Skeletal muscle satellite cell (primary cell): ENCODE measurements at regions not wholly inside any gene's neighbourhood (a gene's known extent, or its start where the extent isn't known, plus 50 kb on each side); places are given as distances from the start of the nearest gene placed in this dataset.

Experiments
- H3K27me3 ChIP-seq: 2 replicates; pipeline ENCODE4 v1.7.0; 2013; ENCODE audit warnings: low read length; ENCODE audit not compliant: control insufficient read depth, insufficient read depth
- H3K36me3 ChIP-seq: 2 replicates; pipeline ENCODE4 v1.7.0; 2013; ENCODE audit warnings: mild to moderate bottlenecking, control low read depth, low read length; ENCODE audit not compliant: insufficient read depth
- H3K4me1 ChIP-seq: 2 replicates; pipeline ENCODE4 v1.7.0; 2013; ENCODE audit warnings: low read length; ENCODE audit not compliant: control insufficient read depth, insufficient read depth
- H3K4me2 ChIP-seq: 2 replicates; pipeline ENCODE4 v1.7.0; 2013; ENCODE audit warnings: mild to moderate bottlenecking, low read length
- H3K4me3 ChIP-seq: 2 replicates; pipeline ENCODE4 v1.7.0; 2013; ENCODE audit warnings: low read length
- H3K9ac ChIP-seq: 2 replicates; pipeline ENCODE4 v1.7.0; 2013; ENCODE audit warnings: mild to moderate bottlenecking, low read depth, low read length, moderate library complexity
- H3K9me3 ChIP-seq: replicated peaks from 2 replicates; pipeline ENCODE4 v1.7.0; 2013; ENCODE audit warnings: mild to moderate bottlenecking, control low read depth, low read length

GRCh38 chr6:78593898-78594667 lies 273.3 kb upstream of the IRAK1BP1 start:
- no peak overlapping the region for H3K4me3 ChIP-seq
- H3K4me1 ChIP-seq: peaks cover 22% of the 10 kb centered on the region
- H3K4me2 ChIP-seq: no peak overlapping the region
- no peaks in the 10 kb centered on the region for H3K9me3 ChIP-seq
- H3K27me3 ChIP-seq: no peaks in the 10 kb centered on the region
- no peaks in the 10 kb centered on the region for H3K36me3 ChIP-seq
- no peak overlapping the region for H3K9ac ChIP-seq

DNA sequence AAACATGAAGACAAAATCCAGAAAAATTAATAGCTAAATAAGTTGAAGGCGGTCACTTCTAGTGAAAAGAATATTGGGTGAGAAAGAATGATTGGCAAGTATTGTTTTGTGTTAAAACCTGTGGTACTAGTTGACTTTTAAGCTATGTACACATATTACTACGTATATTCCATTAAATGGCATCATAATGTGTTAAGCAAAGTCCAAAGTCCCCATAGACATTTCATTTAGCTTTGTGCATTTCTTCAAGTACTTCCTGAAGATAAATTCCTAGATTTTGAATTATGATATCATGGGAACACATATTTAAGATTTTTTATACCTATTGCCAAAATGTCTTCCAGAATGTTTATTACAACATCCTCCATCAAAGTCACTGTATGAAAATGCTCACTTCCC lies 272.7 kb upstream of the IRAK1BP1 start:
- H3K4me3 ChIP-seq: no peak overlapping the region
- no peaks in the 10 kb centered on the region for H3K9me3 ChIP-seq
- no peaks in the 10 kb centered on the region for H3K27me3 ChIP-seq

DNA sequence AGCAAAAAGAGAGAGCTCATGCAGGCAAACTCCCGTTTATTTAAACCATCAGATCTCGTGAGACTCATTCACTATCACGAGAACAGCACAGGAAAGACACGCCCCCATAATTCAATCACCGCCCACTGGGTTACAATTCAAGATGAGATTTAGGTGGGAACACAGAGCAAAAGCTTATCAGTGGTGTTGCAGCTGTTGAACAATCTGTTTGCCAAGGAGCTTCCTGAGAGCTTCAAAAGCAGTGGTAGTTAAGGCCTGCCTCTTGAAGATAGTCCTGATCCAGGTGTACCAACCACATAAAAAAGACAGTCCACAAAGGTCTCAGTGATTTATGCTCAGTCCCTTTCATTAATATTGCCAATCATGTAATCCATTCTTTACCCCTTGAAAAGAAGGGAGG lies 269.4 kb upstream of the IRAK1BP1 start:
- Histone ChIP-seq H3K4me3 (no peak overlapping the region), H3K36me3 (no peaks in the 10 kb centered on the region), H3K4me2 (no peak overlapping the region), H3K27me3 (no peaks in the 10 kb centered on the region), H3K9me3 (no peaks in the 10 kb centered on the region), H3K4me1 (peaks cover 35% of the 10 kb centered on the region), H3K9ac (no peak overlapping the region)

More for the DNA sequence above, 272.7 kb upstream of the IRAK1BP1 start:
- Histone ChIP-seq H3K36me3 (no peaks in the 10 kb centered on the region), H3K4me1 (peaks cover 28% of the 10 kb centered on the region), H3K4me2 (no peak overlapping the region), H3K9ac (no peak overlapping the region)

DNA sequence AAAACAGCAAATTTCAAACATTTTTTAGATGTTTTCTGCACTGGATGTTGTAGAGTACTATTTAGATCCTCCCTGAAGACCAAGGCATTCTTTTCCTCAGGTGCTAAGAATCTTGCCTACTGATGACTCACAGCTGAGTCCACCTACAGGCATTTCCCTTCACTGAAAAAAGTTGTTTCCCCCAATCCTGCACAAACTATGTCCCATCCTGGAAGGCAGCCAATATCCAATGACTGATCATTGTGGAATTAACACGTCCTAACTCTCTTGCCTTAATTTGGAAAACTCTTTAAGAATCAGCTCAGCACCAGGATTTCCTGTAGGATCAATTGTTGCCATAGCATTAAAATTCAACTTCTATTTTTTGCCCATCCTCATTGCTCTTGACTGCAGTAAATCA lies 268.4 kb upstream of the IRAK1BP1 start:
- Histone ChIP-seq H3K4me2 (peak overlapping the region; percentile 28), H3K9ac (no peak overlapping the region), H3K36me3 (no peaks in the 10 kb centered on the region), H3K4me1 (peaks cover 35% of the 10 kb centered on the region), H3K4me3 (no peak overlapping the region), H3K9me3 (no peaks in the 10 kb centered on the region), H3K27me3 (no peaks in the 10 kb centered on the region)

GRCh38 chr6:78599526-78599925 lies 267.8 kb upstream of the IRAK1BP1 start:
- H3K9ac ChIP-seq: no peak overlapping the region
- no peak overlapping the region for H3K4me2 ChIP-seq
- peaks cover 37% of the 10 kb centered on the region for H3K4me1 ChIP-seq
- no peak overlapping the region for H3K4me3 ChIP-seq
- H3K36me3 ChIP-seq: no peaks in the 10 kb centered on the region
- H3K9me3 ChIP-seq: no peaks in the 10 kb centered on the region
- no peaks in the 10 kb centered on the region for H3K27me3 ChIP-seq

DNA sequence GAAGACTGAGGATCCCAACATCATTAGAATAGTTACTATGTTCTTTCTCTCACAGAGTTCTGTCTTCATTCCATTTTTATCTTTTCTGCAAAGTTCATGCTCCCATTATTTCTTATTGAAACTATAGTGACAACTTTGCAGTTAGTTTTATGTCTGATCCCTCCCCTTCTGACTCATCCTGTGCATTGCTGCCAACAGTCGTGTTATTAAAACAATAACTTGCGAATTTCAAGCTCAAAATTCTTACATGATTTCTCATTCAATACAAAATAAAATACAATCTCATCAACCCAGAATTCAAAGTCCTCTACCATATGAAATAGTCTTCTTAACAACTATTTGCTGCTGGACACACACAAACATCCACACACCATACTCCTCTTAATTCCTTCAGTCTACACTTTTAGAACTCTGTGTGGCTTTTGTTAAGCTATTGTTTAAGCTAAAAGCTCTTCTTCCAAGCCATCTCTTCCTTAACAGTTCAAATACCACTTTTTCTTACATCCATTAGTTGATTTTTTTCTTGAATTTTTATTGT lies 261.4 kb upstream of the IRAK1BP1 start:
- Histone ChIP-seq H3K4me3 (peak overlapping the region; percentile 12), H3K4me2 (peak overlapping the region; percentile 61), H3K9ac (no peak overlapping the region), H3K9me3 (no peaks in the 10 kb centered on the region), H3K36me3 (no peaks in the 10 kb centered on the region), H3K4me1 (peaks cover 36% of the 10 kb centered on the region), H3K27me3 (no peaks in the 10 kb centered on the region)

- peaks cover 36% of the 10 kb centered on the region for H3K4me1 ChIP-seq
- H3K4me2 ChIP-seq: peak overlapping the region; percentile 7
- H3K4me3 ChIP-seq: no peak overlapping the region
- no peaks in the 10 kb centered on the region for H3K27me3 ChIP-seq
- no peaks in the 10 kb centered on the region for H3K36me3 ChIP-seq
- H3K9me3 ChIP-seq: no peaks in the 10 kb centered on the region
- no peak overlapping the region for H3K9ac ChIP-seq
Observed at GRCh38 chr6:78607189-78607588, 260.2 kb upstream of the IRAK1BP1 start.

DNA sequence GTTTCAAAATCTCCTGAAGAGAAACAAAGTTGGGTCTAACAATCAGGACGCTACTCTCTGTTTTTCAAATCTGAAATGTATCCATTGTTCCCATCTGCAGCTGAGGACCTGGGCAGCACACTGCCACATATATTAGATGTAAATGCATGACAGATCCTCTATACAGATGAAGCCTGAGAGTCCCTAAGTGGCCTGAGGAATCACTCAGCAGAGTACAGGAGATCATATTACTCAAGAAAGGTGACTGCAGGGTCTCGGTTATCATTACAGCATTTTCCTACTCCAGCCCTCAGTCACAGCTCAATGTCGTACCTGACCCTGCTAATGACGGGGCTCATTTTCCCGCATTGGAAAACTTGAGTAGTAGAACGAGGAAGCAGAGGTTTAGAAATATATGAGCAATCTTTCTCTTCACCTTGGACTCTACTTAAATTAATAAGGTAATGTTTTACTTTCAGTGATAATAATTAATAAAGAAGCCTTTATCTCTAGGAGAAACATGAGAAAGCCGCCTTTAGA lies 256.2 kb upstream of the IRAK1BP1 start:
- Histone ChIP-seq H3K27me3 (no peaks in the 10 kb centered on the region), H3K4me2 (no peak overlapping the region), H3K9ac (no peak overlapping the region), H3K9me3 (no peaks in the 10 kb centered on the region), H3K4me3 (no peak overlapping the region), H3K36me3 (no peaks in the 10 kb centered on the region), H3K4me1 (peaks cover 26% of the 10 kb centered on the region)

GRCh38 chr6:78611886-78612480 lies 255.4 kb upstream of the IRAK1BP1 start:
- H3K4me2 ChIP-seq: no peak overlapping the region
- no peaks in the 10 kb centered on the region for H3K36me3 ChIP-seq
- H3K4me3 ChIP-seq: no peak overlapping the region
- no peak overlapping the region for H3K9ac ChIP-seq
- H3K4me1 ChIP-seq: peaks cover 18% of the 10 kb centered on the region
- H3K9me3 ChIP-seq: no peaks in the 10 kb centered on the region
- no peaks in the 10 kb centered on the region for H3K27me3 ChIP-seq

DNA sequence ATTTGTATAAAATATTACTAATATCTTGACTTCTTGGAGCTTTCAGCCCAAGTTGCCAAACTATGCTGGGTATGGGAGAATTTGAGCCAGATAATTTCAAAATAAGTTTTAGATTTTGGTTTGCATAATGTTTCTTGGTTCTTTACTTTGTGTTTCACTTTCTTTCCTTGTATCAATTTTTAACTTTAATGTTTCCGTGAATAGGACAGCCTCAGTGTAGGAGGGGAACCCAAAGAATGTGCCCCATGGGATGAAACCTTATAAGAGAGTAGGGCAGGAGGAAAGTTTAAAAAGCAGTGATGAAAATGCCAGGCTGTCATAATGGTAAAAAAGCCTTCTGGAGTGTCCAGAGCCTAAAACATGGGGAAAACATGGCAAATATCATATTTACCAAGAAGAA lies 252.4 kb upstream of the IRAK1BP1 start:
- Histone ChIP-seq H3K27me3 (no peaks in the 10 kb centered on the region), H3K4me2 (no peak overlapping the region), H3K4me3 (no peak overlapping the region), H3K4me1 (peaks cover 6% of the 10 kb centered on the region), H3K36me3 (no peaks in the 10 kb centered on the region), H3K9ac (no peak overlapping the region), H3K9me3 (no peaks in the 10 kb centered on the region)

- no peaks in the 10 kb centered on the region for H3K9me3 ChIP-seq
- no peaks in the 10 kb centered on the region for H3K36me3 ChIP-seq
- peaks cover 6% of the 10 kb centered on the region for H3K4me1 ChIP-seq
- H3K4me3 ChIP-seq: no peak overlapping the region
- H3K9ac ChIP-seq: no peak overlapping the region
- H3K27me3 ChIP-seq: no peaks in the 10 kb centered on the region
- no peak overlapping the region for H3K4me2 ChIP-seq
Observed at GRCh38 chr6:78615430-78615904, 251.9 kb upstream of the IRAK1BP1 start.
